H9 (cell line): ENCODE measurements at regions not wholly inside any gene's neighbourhood (a gene's known extent, or its start where the extent isn't known, plus 50 kb on each side); places are given as distances from the start of the nearest gene placed in this dataset.

Experiments used
- DNase-seq: peaks from one replicate; pipeline ENCODE4 v3.0.0-alpha.2; 2017
- H2AFZ ChIP-seq: one replicate; pipeline ENCODE4 v1.6.1; 2013; ENCODE audit warnings: mild to moderate bottlenecking, low read length, control low read depth, moderate library complexity
- H2AK5ac ChIP-seq: 2 replicates; pipeline ENCODE4 v1.6.1; 2013; ENCODE audit warnings: low read length, control low read depth, mixed read lengths; ENCODE audit not compliant: insufficient read length
- H2BK120ac ChIP-seq: one replicate; pipeline ENCODE4 v1.6.1; 2013; ENCODE audit warnings: low read depth, mild to moderate bottlenecking, low read length, control low read depth, inconsistent platforms; ENCODE audit not compliant: poor library complexity, severe bottlenecking
- H2BK12ac ChIP-seq: 2 replicates; pipeline ENCODE4 v1.6.1; 2013; ENCODE audit warnings: low read length, control low read depth, mixed read lengths, low read depth; ENCODE audit not compliant: insufficient read length
- H2BK15ac ChIP-seq: 2 replicates; pipeline ENCODE4 v1.6.1; 2013; ENCODE audit warnings: low read depth, low read length, control low read depth
- H2BK20ac ChIP-seq: one replicate; pipeline ENCODE4 v1.6.1; 2013; ENCODE audit warnings: low read depth, mild to moderate bottlenecking, low read length, control low read depth, inconsistent platforms; ENCODE audit not compliant: poor library complexity, severe bottlenecking
- H2BK5ac ChIP-seq: 2 replicates; pipeline ENCODE4 v1.6.1; 2013; ENCODE audit warnings: low read length, control low read depth, mixed read lengths; ENCODE audit not compliant: insufficient read length
- H3K14ac ChIP-seq: 2 replicates; pipeline ENCODE4 v1.6.1; 2013; ENCODE audit warnings: low read length, control low read depth; ENCODE audit not compliant: insufficient read depth
- H3K18ac ChIP-seq: 2 replicates; pipeline ENCODE4 v1.6.1; 2013; ENCODE audit warnings: low read depth, mild to moderate bottlenecking, mixed read lengths, low read length, control low read depth; ENCODE audit not compliant: insufficient read length
- H3K23ac ChIP-seq: 2 replicates; pipeline ENCODE4 v1.6.1; 2013; ENCODE audit warnings: low read length, control low read depth, mixed read lengths, low read depth; ENCODE audit not compliant: insufficient read length
- H3K23me2 ChIP-seq: 2 replicates; pipeline ENCODE4 v1.6.1; 2013; ENCODE audit warnings: low read depth, mild to moderate bottlenecking, mixed read lengths, low read length, control low read depth; ENCODE audit not compliant: insufficient read length, poor library complexity, severe bottlenecking
- H3K27ac ChIP-seq: 2 replicates; pipeline ENCODE4 v1.5.1; 2013; ENCODE audit warnings: low read length, control low read depth, mixed read lengths, low read depth; ENCODE audit not compliant: insufficient read length
- H3K27me3 ChIP-seq: 2 replicates; pipeline ENCODE4 v1.6.1; 2013; ENCODE audit warnings: low read length, control low read depth, inconsistent platforms; ENCODE audit not compliant: insufficient read depth
- H3K4ac ChIP-seq: 2 replicates; pipeline ENCODE4 v1.6.1; 2013; ENCODE audit warnings: low read depth, mild to moderate bottlenecking, control low read depth, inconsistent platforms, low read length, moderate library complexity
- H3K4me1 ChIP-seq: 2 replicates; pipeline ENCODE4 v1.6.1; 2013; ENCODE audit warnings: low read length, control low read depth, inconsistent platforms; ENCODE audit not compliant: insufficient read depth
- H3K4me2 ChIP-seq: 2 replicates; pipeline ENCODE4 v1.6.1; 2013; ENCODE audit warnings: low read length, control low read depth, mixed read lengths; ENCODE audit not compliant: insufficient read length, insufficient read depth
- H3K56ac ChIP-seq: 2 replicates; pipeline ENCODE4 v1.6.1; 2013; ENCODE audit warnings: low read depth, mild to moderate bottlenecking, mixed read lengths, low read length, control low read depth; ENCODE audit not compliant: insufficient read length
- H3K79me1 ChIP-seq: 2 replicates; pipeline ENCODE4 v1.6.1; 2013; ENCODE audit warnings: low read depth, mild to moderate bottlenecking, moderate library complexity, low read length, control low read depth, inconsistent platforms; ENCODE audit not compliant: insufficient read depth, poor library complexity, severe bottlenecking
- H3K79me2 ChIP-seq: 2 replicates; pipeline ENCODE4 v1.6.1; 2013; ENCODE audit warnings: low read length, control low read depth, inconsistent platforms; ENCODE audit not compliant: insufficient read depth
- H3K9ac ChIP-seq: 2 replicates; pipeline ENCODE4 v1.6.1; 2013; ENCODE audit warnings: low read length, control low read depth, mixed read lengths; ENCODE audit not compliant: insufficient read length; ENCODE audit errors: extremely low read depth
- H3K9me3 ChIP-seq: one replicate; pipeline ENCODE4 v1.6.1; 2013; ENCODE audit warnings: low read depth, low read length, inconsistent platforms; ENCODE audit not compliant: control insufficient read depth
- H3T11ph ChIP-seq: one replicate; pipeline ENCODE4 v1.6.1; 2013; ENCODE audit warnings: mild to moderate bottlenecking, low read length, control low read depth, inconsistent platforms
- H4K20me1 ChIP-seq: one replicate; pipeline ENCODE4 v1.6.1; 2013; ENCODE audit not compliant: control insufficient read depth, insufficient read length, insufficient read depth
- H4K5ac ChIP-seq: 2 replicates; pipeline ENCODE4 v1.6.1; 2013; ENCODE audit warnings: low read depth, mild to moderate bottlenecking, mixed read lengths, low read length, control low read depth; ENCODE audit not compliant: insufficient read length
- H4K8ac ChIP-seq: replicated peaks from 2 replicates; pipeline ENCODE4 v1.6.1; 2013; ENCODE audit warnings: low read length, control low read depth, mixed read lengths, low read depth; ENCODE audit not compliant: insufficient read length
- H4K91ac ChIP-seq: 2 replicates; pipeline ENCODE4 v1.6.1; 2013; ENCODE audit warnings: low read depth, mild to moderate bottlenecking, moderate library complexity, mixed read lengths, low read length, control low read depth; ENCODE audit not compliant: insufficient read length
- H3K27ac Mint-ChIP-seq, 3 experiments: 2 replicates in 2 of 3; 3 replicates in 1 of 3; pipeline ENCODE4 v1.8.0; 2020 to 2021; ENCODE audit warnings: mixed read lengths in 3 of 3, mild to moderate bottlenecking in 1 of 3, moderate library complexity in 1 of 3
- H3K27me3 Mint-ChIP-seq: 2 replicates; pipeline ENCODE4 v1.8.0; 2021; ENCODE audit warnings: low read depth, mild to moderate bottlenecking, moderate library complexity, mixed read lengths
- H3K36me3 Mint-ChIP-seq, 3 experiments: 2 replicates in 2 of 3; 3 replicates in 1 of 3; pipeline ENCODE4 v1.8.0; 2020 to 2021; ENCODE audit warnings: low read depth in 3 of 3, mixed read lengths in 3 of 3; ENCODE audit not compliant: insufficient read depth in 1 of 3
- H3K4me1 Mint-ChIP-seq, 2 experiments: 2 replicates each; pipeline ENCODE4 v1.8.0; 2020; ENCODE audit warnings: mixed read lengths in 2 of 2
- H3K4me3 Mint-ChIP-seq, 2 experiments: 2 replicates in 1 of 2; 3 replicates in 1 of 2; pipeline ENCODE4 v1.8.0; 2020 to 2021; ENCODE audit warnings: mild to moderate bottlenecking in 2 of 2, mixed read lengths in 2 of 2, moderate library complexity in 1 of 2
- H3K9me3 Mint-ChIP-seq, 2 experiments: 2 replicates in 1 of 2; 3 replicates in 1 of 2; pipeline ENCODE4 v1.8.0; 2020; ENCODE audit warnings: mild to moderate bottlenecking in 2 of 2, mixed read lengths in 2 of 2, moderate library complexity in 1 of 2
- WGBS: extraction: QIAGEN DNeasy Blood & Tissue Kit; methylation state at CpG from one replicate; pipeline ENCODE4 v1.1.7; 2013; ENCODE audit warnings: missing lambda C conversion rate, low lambda C conversion rate, mixed read lengths; ENCODE audit not compliant: insufficient read length; ENCODE audit errors: extremely low coverage; 5-methylcytosine and 5-hydroxymethylcytosine counted together
- TF ChIP-seq, protein P1 (sequence below): fragments of 200-600 bp; sonication (generic); conservative IDR thresholded peaks from 3 replicates; pipeline ENCODE4 v1.8.0; 2021; ENCODE audit warnings: antibody characterized with exemption, mild to moderate bottlenecking

DNA sequence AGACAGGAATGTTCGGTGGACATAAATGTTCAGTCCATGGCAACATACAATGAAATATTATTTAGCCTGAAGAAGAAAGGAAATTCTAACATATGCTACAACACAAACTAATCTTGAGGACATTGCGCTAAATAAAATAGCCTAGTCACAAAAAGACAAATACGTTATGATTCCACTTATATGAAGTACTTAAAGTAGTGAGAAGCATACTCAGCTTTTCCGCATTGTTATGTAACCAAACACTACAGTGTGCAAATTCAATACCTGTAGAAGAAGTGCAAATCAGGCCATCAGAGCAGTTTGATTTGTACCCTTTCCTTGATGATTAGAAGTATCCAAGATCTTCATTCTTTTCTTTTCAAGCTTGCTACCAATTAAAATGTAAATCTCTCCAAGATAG lies 1023.4 kb upstream of the NR2F2 start:
- Histone ChIP-seq H3K4ac (no peak overlapping the region), H2BK15ac (no peak overlapping the region), H2AFZ (no peak overlapping the region), H3K23ac (no peak overlapping the region), H3T11ph (no peak overlapping the region), H3K18ac (no peak overlapping the region), H2BK5ac (no peak overlapping the region), H2AK5ac (no peak overlapping the region), H4K20me1 (no peaks in the 10 kb centered on the region), H3K27me3 (no peaks in the 10 kb centered on the region), H3K4me2 (no peak overlapping the region), H2BK12ac (no peak overlapping the region), H2BK120ac (no peak overlapping the region), H3K79me1 (no peaks in the 10 kb centered on the region), H3K9me3 (no peaks in the 10 kb centered on the region), H3K23me2 (no peaks in the 10 kb centered on the region), H3K14ac (no peak overlapping the region), H3K9ac (no peak overlapping the region), H4K5ac (no peak overlapping the region), H3K27ac (no peak overlapping the region), H3K79me2 (no peaks in the 10 kb centered on the region), H3K56ac (no peak overlapping the region), H3K4me1 (no peaks in the 10 kb centered on the region), H4K91ac (no peak overlapping the region), H2BK20ac (no peak overlapping the region), H4K8ac (no peak overlapping the region)
- Mint-ChIP-seq H3K9me3 (no peaks in the 10 kb centered on the region), H3K4me1 (peaks cover 0 to 6% of the 10 kb centered on the region in 2 experiments; a peak in 1 of 4 replicates), H3K27ac (no peak overlapping the region), H3K36me3 (no peaks in the 10 kb centered on the region), H3K4me3 (no peak overlapping the region), H3K27me3 (no peaks in the 10 kb centered on the region; the same call in 1 of the 2 replicates)
- no peak for DNase-seq
- WGBS: no CpG with 5 or more reads among the region's 4 CpGs
- TF ChIP-seq, protein P1, sequence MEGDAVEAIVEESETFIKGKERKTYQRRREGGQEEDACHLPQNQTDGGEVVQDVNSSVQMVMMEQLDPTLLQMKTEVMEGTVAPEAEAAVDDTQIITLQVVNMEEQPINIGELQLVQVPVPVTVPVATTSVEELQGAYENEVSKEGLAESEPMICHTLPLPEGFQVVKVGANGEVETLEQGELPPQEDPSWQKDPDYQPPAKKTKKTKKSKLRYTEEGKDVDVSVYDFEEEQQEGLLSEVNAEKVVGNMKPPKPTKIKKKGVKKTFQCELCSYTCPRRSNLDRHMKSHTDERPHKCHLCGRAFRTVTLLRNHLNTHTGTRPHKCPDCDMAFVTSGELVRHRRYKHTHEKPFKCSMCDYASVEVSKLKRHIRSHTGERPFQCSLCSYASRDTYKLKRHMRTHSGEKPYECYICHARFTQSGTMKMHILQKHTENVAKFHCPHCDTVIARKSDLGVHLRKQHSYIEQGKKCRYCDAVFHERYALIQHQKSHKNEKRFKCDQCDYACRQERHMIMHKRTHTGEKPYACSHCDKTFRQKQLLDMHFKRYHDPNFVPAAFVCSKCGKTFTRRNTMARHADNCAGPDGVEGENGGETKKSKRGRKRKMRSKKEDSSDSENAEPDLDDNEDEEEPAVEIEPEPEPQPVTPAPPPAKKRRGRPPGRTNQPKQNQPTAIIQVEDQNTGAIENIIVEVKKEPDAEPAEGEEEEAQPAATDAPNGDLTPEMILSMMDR: no peak
